GM21423 (cell line): ENCODE measurements at regions not wholly inside any gene's neighbourhood (a gene's known extent, or its start where the extent isn't known, plus 50 kb on each side); places are given as distances from the start of the nearest gene placed in this dataset.
"Not testable (repeated sequence)": the region's sequence is repeated elsewhere in the genome, so short reads cannot be mapped to it uniquely, and the experiment has no call there.

Experiments
- ATAC-seq: cut with Tn5 transposase; IDR thresholded peaks from one replicate; pipeline ENCODE4 v1.9.1; 2021; ENCODE audit warnings: mild to moderate bottlenecking, moderate library complexity; ENCODE audit not compliant: unreplicated experiment

DNA sequence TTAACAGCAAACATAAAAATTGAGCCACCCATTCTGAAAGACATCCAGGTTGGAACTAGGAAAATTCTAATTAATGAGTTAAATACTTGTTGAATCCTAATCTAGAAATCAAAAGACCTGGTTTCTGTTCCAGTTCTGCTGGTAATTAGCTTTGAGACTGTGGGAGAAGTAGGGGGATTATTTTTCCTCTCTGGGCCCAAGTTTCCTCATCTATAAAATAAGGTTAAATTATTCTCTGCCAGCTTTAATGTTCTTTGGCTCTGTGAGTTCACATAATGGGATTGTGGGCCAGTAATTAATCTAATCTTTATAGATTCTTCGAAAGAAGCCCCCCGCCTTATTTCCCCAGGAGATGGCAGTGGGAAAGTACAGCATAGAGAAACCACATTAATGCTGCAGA lies 104.6 kb downstream of the ENC1 start:
- ATAC-seq = no peak

DNA sequence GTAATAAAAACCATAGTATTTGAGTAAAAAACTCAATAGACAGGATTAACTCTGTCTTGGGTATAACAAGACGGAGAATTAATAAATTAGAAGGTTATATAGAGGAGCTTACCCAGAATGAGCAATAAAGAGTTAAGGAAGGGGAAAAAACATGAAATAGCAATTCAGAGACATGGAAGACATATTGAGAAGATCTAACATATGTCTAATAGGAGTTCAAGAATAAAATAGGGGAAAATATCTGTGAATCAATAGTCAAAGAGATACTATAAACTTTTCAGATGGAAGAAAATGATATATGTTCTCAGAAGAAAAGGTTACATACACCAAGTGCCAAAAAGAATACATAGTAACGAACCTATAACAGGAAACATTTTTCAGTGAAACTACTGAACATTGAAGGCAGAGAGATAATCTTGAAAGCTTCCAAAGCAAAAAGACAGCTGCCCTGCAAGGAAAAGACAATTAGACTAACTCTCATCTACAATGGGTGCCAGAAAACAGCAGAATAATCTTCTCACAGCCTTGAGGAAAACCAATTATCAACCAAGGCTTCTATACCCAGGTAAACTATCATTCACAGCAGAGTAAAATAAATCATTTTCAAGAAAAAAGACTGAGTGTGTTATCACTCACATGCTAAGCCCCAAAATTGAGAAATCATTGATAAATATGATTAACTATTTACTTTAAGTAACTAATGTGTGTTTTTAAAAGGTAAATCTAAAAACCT lies 106.0 kb downstream of the ENC1 start:
- no peak for ATAC-seq

DNA sequence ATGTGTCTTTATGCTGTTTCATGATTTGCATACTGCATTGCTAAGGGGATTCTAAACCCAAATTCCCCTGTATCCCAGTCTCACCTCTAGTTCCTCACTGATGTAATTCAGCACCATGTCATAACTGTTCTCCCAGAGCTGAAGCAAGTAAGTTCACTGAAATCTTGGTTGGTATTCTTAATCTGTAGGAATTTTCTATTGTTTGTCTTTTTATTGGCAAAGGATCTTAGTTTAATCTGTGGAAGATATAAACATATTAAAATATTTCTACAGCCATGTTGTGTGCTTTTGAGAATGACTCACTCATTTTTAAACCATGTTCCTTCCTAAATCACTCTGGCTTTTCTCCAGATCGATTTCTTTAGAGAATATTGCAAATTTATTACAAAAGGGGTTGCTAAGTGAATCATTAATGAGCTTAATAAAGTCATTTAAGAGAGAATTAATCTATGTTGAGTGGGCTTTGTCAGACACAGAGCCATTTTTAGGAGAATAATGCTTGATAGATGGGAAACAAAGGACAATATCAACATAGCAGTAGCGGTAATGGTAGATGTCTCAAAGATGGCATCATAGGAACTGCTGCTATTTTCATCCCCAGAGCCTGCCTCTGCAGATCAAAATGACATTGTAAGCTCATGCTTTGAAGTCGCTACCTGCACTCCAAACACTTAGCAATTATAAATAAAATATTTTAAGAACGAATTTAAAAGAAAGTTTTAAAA lies 110.0 kb downstream of the ENC1 start:
- no peak for ATAC-seq

DNA sequence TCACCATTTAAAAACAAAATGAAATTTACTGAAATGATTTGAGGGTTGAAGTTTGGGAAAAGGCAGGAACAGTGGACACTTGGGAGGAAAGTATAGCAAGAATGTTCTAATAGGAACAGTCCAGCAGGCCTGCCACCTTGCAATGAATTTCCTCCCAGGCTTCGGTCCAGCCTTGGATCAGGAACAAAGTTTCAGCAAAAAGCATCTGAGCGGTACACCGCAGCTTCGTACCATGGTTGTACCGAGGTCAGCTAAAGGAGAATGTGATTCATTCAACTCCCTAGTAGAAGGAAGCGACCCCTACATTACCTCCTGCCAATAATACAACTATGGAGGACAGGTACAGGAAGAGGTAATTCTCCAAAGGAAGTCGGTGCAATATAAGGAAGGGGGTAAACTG lies 111.4 kb downstream of the ENC1 start:
- no peak for ATAC-seq

DNA sequence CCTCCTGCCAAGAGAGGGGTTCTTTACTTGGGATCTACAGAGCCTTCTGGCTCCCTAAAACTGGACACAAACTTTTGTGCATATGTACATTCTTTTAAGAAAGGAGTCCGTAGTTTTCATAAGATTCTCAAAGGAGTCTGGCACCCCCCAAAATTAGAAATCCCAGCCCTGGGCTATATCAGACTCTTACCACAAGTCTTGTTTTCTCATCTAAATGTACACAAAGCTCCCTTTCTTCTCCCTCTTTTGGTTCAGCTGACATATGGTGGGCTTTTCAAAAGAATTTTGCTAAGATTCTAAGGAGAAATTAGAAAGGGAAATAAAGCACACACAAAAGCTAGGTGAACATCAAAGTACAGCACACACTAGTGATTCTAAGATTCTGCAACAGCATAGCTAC lies 114.4 kb downstream of the ENC1 start:
- no peak for ATAC-seq

DNA sequence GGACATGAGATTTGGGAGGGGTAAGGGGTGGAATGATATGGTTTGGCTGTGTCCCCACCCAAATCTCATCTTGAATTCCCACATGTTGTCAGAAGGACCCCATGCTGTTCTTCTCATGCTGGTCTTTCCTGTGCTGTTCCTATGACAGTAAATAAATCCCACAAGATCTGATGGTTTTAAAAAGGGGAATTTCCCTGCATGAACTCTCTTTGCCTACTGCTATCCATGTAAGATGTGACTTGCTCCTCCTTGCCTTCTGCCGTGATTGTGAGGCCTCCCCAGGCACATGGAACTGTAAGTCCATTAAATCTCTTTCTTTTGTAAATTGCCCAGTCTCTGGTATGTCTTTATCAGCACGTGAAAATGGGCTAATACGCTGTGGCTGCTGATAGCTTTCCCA lies 115.8 kb downstream of the ENC1 start:
- ATAC-seq = not testable (repeated sequence)

DNA sequence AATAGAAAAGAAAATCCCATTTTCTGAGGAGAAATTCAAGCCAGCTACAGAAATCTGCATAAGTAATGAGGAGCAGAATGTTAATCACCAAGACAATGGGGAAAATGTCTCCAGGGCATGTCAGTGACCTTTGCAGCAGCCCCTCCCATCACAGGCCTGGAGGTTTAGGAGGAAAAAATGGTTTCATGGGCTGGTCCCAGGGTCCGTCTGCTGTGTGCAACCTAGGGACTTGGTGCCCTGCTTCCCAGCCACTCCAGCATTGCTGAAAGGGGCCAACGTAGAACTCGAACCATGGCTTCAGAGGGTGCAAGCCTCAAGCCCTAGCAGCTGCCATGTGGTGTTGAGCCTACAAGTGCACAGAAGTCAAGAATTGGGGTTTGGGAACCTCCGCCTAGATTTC lies 116.8 kb downstream of the ENC1 start:
- ATAC-seq = not testable (repeated sequence)

DNA sequence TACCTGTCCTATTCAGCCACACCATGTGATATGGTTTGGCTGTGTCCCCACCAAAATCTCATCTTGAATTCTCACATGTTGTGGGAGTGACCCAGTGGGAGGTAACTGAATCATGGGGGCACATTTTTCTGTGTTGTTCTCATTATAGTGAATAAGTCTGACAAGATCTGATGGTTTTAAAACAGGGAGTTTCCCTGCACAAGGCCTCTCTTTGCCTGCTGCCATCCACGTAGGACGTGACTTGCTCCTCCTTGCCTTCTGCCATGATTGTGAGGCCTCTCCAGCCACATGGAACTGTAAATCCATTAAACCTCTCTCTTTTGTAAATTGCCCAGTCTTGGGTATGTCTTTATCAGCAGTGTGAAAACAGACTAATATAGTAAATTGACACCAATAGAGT lies 117.7 kb downstream of the ENC1 start:
- not testable (repeated sequence) for ATAC-seq

DNA sequence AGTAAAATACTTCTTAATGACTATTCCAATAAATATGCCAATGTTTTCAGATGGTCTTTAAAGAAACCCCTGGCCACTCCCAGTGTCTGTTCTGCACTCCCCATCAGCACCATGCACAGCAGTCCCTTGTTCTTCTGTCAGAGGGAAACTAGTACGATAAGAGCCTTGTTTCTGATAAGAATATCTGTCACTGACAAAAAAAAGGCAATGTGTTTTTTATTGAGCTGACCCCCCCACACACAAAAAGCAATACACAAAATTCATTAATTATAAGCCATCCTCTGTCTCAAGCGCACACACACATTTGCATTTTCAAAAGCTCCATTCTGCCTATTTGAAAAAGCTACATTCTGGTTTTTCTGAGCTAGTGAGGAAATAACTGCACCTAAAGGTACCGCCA lies 119.1 kb downstream of the ENC1 start:
- ATAC-seq = no peak

DNA sequence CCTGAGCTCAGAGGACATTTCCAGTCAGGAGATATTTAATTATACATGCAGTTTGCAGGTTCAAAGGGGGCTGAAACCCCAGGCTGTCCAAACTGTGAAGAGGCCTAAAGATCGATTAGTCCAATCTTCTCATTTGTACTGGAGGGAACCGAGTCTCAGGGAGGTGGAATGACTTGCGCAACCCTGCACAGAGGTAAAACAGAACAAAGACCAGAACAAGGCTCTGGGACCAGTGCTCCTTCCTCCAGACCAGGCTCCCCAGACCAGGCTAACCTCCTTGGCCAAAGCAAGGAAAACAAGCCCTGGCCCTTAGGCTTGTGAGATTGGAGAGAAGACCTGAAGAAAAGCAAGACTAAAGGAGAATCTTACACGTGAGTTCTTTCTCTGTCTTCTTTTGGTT lies 120.8 kb downstream of the ENC1 start:
- ATAC-seq = no peak

DNA sequence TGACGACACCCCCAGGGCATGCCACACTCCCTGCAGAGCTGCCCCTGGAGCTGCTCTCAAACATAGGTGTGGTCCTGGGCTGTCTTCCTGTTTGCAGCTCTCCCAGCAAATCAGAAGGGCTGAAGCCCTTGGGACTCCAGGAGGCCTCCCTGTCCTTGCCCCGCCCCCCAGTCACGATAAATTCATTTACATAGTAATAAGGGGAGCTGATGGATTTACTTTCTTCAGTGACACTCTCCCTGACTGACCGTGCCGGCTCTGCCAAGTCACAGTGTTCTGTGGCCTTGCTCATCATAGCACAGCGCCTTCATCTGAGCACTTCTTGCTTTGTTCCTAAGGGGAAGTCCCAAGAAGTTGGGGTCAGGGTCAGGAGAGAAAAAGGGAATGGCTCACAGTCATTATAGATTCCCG lies 121.4 kb downstream of the ENC1 start:
- ATAC-seq = no peak

DNA sequence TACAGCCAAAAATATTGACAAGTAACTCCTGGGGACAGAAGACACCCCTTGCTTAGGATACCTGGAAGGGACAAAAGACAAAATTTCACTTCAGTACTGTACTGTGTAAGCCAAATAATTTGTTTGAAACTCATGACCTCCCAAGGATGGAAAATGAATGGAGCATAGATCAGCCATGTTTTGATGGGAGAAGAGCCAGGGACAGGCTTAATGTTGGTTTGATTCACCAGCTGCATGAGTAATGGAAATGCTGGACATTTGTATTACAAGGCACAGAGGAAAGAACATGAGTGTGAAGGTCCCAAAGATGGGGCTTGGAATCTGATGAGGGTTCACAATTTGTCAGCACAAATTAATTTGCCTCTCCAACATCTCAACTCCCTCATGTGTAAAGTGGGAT lies 122.8 kb downstream of the ENC1 start:
- no peak for ATAC-seq

DNA sequence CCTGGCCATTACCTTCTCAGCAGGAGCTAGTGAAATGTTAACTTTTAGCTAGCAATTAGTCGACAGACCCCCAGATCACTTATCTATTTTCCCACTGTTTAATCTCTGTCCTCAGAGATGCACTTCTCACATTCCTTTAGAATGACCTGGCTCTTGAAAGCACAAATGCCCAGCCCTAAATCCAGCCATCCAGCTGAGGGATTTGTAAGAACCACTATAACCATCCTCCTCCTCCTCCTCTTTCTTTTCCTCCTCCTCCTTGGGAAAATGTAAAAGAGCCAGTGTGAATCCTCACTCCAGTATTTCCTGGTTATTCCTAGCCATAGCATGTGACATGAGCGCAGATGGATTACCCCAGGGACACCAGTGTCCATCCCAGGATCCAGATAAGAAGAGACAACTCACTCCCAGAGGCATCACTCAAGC lies 124.3 kb downstream of the ENC1 start:
- ATAC-seq = no peak

DNA sequence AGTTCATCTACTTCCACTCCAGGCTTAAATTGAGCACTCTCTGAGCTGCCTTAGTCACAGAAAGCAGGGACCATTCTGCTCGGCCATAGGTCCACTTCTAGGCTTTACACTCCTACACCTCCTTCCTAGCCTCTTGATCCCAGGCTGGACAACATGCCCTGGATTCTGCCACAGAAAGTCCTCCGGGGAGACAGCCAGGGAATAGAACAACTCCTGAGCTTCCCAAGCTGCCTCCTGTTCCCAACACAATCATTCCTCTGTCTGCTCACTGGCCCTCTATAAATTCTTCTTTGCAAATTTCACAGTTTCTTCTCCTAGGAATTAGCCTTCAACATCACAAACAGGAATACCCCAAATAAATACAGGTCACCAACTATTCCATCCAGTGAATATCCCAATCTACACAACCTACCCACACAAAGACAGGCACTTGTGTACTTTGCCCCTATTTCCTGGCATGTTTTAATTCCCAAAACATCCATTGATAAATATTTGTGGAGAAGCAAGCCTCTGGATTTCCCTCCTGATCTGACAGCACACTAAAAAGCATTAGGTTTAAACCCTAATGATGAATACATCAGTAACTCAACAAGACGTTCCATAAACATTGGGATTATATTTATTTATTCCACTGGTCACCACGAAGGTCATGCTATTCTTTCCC lies 125.5 kb downstream of the ENC1 start:
- ATAC-seq = no peak

DNA sequence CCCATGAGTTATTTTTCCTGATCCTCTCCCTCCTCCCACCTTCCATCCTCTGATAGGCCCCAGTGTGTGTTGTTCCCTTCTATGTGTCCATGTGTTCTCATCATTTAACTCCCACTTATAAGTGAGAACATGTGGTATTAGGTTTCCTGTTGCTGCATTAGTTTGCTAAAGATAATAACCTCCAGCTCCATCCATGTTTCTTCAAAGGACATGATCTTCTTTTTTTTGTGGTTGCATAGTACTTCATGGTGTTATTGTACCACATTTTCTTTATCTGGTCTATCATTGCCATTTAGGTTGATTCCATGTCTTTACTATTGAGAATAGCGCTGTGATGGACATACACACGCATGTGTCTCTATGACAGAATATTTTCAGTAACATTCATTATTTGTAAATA lies 128.8 kb downstream of the ENC1 start:
- not testable (repeated sequence) for ATAC-seq

DNA sequence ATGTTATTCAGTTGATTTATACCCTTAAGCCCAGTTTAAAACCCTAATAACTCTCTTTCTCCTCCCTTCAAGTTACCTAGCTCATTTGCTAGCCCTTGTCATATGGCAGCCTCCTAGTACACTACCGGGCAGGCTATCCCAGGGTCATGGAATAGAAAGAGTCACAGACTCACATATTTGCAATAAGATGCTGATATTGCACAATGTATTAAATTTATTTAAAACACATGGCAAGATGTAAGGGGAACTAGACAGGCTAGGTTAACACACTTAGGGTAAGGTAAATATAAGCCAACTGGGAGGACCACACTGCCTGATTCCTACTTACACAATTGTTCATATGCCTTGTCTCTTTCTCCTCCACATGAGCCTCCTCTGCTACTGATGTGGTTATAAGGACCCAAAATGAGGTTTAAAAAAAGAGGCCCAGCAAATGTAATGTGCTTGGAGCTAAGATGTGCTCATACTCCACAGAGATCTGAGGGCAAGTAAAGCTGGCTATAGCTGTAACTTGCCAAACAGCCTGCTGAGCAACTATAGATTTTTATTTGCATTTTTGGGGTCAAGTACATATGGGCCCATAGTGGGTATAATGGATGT lies 130.0 kb downstream of the ENC1 start:
- no peak for ATAC-seq

DNA sequence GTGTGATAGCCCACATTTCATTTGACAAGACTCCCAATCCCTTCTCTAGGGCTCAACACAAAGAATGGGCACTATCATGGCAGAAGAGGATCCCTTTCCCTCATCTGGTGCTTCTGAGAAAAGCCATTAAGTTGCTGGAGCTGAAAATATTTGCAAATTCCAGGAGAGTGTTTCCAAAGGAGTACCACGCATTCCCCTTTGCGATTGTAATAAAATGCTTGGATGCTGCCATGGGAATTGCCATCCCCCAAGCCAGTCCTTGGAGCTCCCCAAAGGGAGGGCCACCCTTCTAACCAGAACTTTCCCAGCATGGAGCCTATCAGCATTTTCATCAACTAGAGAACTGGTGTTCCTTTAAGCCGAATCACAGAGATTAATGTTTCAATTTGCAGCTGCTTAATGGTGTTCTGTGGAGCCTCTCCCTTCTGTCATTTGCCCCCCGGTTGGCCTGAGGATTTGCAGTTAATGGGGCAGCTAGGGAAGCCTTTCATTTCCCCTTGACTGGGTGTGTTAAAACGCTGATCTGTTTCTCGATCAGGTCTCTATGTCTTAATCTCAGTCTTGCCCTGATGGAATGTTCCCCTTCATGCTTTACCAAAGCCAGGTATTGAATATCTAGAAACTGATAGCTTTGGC lies 133.0 kb downstream of the ENC1 start:
- no peak for ATAC-seq

DNA sequence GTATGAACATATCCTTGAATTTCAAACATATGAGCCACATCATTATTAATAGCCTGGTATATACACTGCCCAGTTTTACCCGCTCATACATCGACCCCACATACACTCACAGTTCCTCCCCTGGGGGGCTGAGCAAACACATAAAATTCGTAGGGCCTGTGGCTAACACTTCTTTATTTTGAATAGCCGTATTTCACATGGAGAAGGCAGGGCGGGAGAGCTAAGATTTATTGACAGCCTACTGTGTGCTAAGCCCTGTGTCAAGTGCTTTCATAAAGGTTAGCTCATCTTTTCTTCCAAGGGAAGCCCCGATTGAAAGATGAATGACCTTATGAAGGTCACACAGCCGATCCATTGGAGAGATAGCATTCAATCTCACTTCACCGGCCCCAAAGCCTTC lies 134.4 kb downstream of the ENC1 start:
- no peak for ATAC-seq

DNA sequence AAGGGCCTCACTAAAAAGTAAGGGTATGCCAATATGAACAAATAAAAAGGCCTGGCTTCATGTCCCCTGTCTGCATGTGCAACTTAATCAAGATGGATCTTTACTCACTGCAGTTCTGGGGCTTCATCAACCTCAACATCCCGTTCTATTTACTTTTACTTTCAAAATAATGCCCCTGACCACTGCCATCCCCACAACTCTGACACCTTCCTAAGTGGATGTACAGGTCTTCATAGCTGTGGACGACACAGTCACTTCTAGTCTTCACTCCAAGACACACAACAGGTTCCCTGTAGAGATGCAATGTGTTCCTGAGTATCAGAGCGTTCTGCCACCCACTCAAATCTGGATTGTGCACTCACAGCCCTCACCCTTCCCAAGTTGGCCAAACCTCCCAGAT lies 136.1 kb downstream of the ENC1 start:
- no peak for ATAC-seq

DNA sequence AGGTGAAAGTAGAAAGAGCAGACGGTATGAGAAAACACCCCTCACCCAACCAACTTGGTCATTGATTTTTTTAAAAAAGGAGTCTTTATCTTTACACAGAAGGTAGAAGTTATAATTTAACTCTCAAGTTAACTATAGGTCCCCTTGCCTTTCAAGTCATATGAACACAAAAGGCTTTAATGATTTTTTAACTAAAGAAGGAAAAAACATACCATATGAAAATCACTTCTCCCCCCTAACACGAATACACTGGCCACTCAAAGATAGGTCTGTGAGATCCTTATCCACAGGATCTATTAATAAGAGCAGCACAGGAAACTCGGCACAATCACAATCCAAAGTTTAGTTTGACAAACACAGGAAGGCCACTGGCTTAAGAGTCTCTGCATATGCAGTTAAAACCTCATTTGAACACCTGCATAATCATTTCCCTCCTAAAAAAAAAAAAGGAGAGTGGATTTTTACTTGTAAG lies 138.0 kb downstream of the ENC1 start:
- no peak for ATAC-seq
